ENCODE measurements at regions not wholly inside any gene's neighbourhood (a gene's known extent, or its start where the extent isn't known, plus 50 kb on each side); places are given as distances from the start of the nearest gene placed in this dataset.

DNA sequence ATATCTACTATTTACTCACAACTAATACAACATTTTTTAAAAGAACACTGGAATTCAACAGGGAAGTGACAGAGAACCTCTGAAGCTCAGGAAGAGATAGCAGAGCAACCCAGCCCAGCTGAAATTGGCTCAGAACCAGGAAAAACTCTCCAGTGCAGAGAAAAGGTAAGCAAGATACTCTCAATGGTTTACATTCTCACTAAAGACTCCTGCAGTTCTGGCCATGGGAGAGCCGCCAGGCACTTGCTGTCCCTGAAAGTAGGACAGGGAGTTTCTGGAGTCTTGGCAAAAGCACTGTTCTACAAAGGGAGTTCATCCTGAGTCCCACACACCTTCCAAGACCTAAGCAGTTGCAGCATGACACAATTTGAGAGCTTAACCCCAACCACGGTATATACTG lies 330.8 kb downstream of the TRIM36 start:
- WGBS, 2 experiments (ENCODE audit: low coverage in 1 of 2, low lambda C conversion rate in 2 of 2, missing lambda C conversion rate in 2 of 2), result 24 to 25% methylated on average over 2 of the region's 2 CpGs
- Histone ChIP-seq H2AFZ (no peak overlapping the region), H3K4me3 (no peak overlapping the region), H4K20me1 (ENCODE audit: insufficient read depth) (no peaks in the 10 kb centered on the region), H3K4me1 (ENCODE audit: insufficient read depth) (no peaks in the 10 kb centered on the region), H3K27me3 (replicated peaks; ENCODE audit: insufficient read depth) (no peaks in the 10 kb centered on the region), H3K4me2 (ENCODE audit: unreplicated experiment) (no peak overlapping the region), H3K9me3 (ENCODE audit: low read depth) (no peaks in the 10 kb centered on the region), H3K79me2 (ENCODE audit: insufficient read depth) (no peaks in the 10 kb centered on the region), H3K36me3 (ENCODE audit: low read depth) (no peaks in the 10 kb centered on the region), H3K27ac (no peak overlapping the region), H3K9me2 (ENCODE audit: insufficient read depth) (no peaks in the 10 kb centered on the region), H3K9ac (no peak overlapping the region), H3F3A (ENCODE audit: insufficient read depth) (no peaks in the 10 kb centered on the region)
- in situ Hi-C loops (cut with MboI), result no loop called here
- TF ChIP-seq EZH2 (IDR thresholded peaks at IDR 0.05; ENCODE audit: insufficient read depth, poor library complexity, severe bottlenecking) (no peak), EZH2phosphoT487 (IDR thresholded peaks at IDR 0.05; ENCODE audit: insufficient read depth, low read depth) (no peak)
- DNase-seq, result no peak

DNA sequence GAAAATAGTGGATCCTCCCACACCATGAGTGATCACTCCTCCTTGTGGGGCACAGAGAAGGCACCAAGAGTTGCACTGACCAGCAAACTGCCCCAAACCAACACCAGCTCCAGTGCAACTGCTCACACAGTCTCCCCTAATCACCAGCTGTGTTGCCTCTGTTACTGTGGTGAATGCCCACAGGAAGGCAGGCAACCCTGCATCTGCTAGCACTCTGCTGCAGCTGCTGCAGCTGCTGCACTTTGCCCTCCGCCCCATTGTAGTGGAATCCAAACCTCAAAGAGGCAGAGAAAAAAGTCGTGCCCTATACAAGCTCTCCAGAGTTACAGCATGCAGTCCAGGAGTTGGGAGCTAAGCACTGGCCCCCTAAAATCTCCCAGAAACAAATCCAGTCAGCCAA lies 339.6 kb downstream of the TRIM36 start:
- Histone ChIP-seq H3K4me1 (ENCODE audit: insufficient read depth) (no peaks in the 10 kb centered on the region), H2AFZ (no peak overlapping the region), H3K9me2 (ENCODE audit: insufficient read depth) (no peaks in the 10 kb centered on the region), H3K27ac (no peak overlapping the region), H3K79me2 (ENCODE audit: insufficient read depth) (no peaks in the 10 kb centered on the region), H3K9ac (no peak overlapping the region), H3F3A (ENCODE audit: insufficient read depth) (no peaks in the 10 kb centered on the region), H3K4me2 (ENCODE audit: unreplicated experiment) (no peak overlapping the region), H4K20me1 (ENCODE audit: insufficient read depth) (no peaks in the 10 kb centered on the region), H3K9me3 (ENCODE audit: low read depth) (no peaks in the 10 kb centered on the region), H3K27me3 (replicated peaks; ENCODE audit: insufficient read depth) (no peaks in the 10 kb centered on the region), H3K36me3 (ENCODE audit: low read depth) (no peaks in the 10 kb centered on the region), H3K4me3 (no peak overlapping the region)
- no peak for DNase-seq
- in situ Hi-C loops (cut with MboI), result no loop called here
- WGBS, 2 experiments (ENCODE audit: low coverage in 1 of 2, low lambda C conversion rate in 2 of 2, missing lambda C conversion rate in 2 of 2), result 10 to 15% methylated on average over 2 of the region's 2 CpGs
- TF ChIP-seq EZH2phosphoT487 (IDR thresholded peaks at IDR 0.05; ENCODE audit: insufficient read depth, low read depth) (no peak), EZH2 (IDR thresholded peaks at IDR 0.05; ENCODE audit: insufficient read depth, poor library complexity, severe bottlenecking) (no peak)

DNA sequence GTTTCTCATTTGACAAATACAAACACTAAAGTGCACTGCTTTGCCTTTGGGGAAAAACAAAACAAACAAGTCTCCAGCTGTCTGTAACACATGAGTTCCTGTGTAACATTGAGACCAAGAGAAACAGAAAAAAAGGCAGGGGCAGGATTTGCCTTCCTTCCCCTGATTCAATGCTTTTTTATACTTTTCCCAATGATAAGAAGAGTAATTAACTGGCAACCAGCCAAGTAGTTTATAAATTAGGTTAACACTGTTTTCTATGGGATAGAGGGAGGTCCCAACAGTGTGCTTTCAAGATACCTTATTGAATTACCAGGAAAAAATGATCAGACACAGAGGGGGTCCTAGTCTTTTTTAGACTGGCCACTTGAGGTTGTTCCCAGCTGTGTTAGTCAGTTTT lies 346.8 kb downstream of the TRIM36 start:
- in situ Hi-C loops (cut with MboI), result no loop called here
- Histone ChIP-seq H3K9me2 (ENCODE audit: insufficient read depth) (no peaks in the 10 kb centered on the region), H3K4me1 (ENCODE audit: insufficient read depth) (no peaks in the 10 kb centered on the region)

DNA sequence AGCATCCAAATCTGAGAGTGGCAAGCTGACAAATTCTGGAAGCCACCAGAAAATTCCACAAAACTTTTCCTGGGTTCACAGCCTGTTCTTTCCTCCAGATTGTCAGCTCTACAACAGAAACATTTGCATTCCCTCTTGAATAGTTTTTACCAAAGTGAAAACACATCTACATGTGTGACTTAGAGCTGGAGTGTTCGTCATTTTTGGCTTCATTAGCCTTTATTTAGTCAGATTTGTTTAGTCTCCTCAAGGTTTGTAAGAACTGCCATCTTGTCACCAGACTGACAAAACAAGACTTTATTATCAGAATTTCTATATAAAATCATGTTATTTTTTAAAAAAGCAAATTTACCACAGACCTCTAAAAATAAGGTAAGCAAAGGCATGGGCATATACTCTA lies 347.3 kb downstream of the TRIM36 start:
- no peak for TF ChIP-seq EZH2 (IDR thresholded peaks at IDR 0.05; ENCODE audit: insufficient read depth, poor library complexity, severe bottlenecking)
- TF ChIP-seq EZH2phosphoT487 (IDR thresholded peaks at IDR 0.05; ENCODE audit: insufficient read depth, low read depth), result no peak
- Histone ChIP-seq H3K9me2 (ENCODE audit: insufficient read depth) (no peaks in the 10 kb centered on the region), H4K20me1 (ENCODE audit: insufficient read depth) (no peaks in the 10 kb centered on the region), H3K9ac (no peak overlapping the region), H3K27ac (no peak overlapping the region), H3K36me3 (ENCODE audit: low read depth) (no peaks in the 10 kb centered on the region), H3K4me2 (ENCODE audit: unreplicated experiment) (no peak overlapping the region), H3K9me3 (ENCODE audit: low read depth) (peaks cover 3% of the 10 kb centered on the region), H3K27me3 (replicated peaks; ENCODE audit: insufficient read depth) (no peaks in the 10 kb centered on the region), H2AFZ (no peak overlapping the region), H3K4me3 (no peak overlapping the region), H3K4me1 (ENCODE audit: insufficient read depth) (no peaks in the 10 kb centered on the region), H3K79me2 (ENCODE audit: insufficient read depth) (no peaks in the 10 kb centered on the region), H3F3A (ENCODE audit: insufficient read depth) (no peaks in the 10 kb centered on the region)
- DNase-seq, result no peak
- 0% methylated on average over 1 of the region's 1 CpG for WGBS, 2 experiments (ENCODE audit: low coverage in 1 of 2, low lambda C conversion rate in 2 of 2, missing lambda C conversion rate in 2 of 2)
- in situ Hi-C loops (cut with MboI), result no loop called here

More for the DNA sequence above, 346.8 kb downstream of the TRIM36 start:
- Histone ChIP-seq H3K9me3 (ENCODE audit: low read depth) (peaks cover 3% of the 10 kb centered on the region), H3K27ac (no peak overlapping the region), H3K9ac (no peak overlapping the region), H3K4me2 (ENCODE audit: unreplicated experiment) (no peak overlapping the region), H3K79me2 (ENCODE audit: insufficient read depth) (no peaks in the 10 kb centered on the region), H4K20me1 (ENCODE audit: insufficient read depth) (no peaks in the 10 kb centered on the region), H3F3A (ENCODE audit: insufficient read depth) (no peaks in the 10 kb centered on the region), H3K4me3 (no peak overlapping the region), H3K36me3 (ENCODE audit: low read depth) (no peaks in the 10 kb centered on the region), H2AFZ (no peak overlapping the region), H3K27me3 (replicated peaks; ENCODE audit: insufficient read depth) (no peaks in the 10 kb centered on the region)
- TF ChIP-seq EZH2 (IDR thresholded peaks at IDR 0.05; ENCODE audit: insufficient read depth, poor library complexity, severe bottlenecking) (no peak), EZH2phosphoT487 (IDR thresholded peaks at IDR 0.05; ENCODE audit: insufficient read depth, low read depth) (no peak)
- peak; percentile 1 for DNase-seq

DNA sequence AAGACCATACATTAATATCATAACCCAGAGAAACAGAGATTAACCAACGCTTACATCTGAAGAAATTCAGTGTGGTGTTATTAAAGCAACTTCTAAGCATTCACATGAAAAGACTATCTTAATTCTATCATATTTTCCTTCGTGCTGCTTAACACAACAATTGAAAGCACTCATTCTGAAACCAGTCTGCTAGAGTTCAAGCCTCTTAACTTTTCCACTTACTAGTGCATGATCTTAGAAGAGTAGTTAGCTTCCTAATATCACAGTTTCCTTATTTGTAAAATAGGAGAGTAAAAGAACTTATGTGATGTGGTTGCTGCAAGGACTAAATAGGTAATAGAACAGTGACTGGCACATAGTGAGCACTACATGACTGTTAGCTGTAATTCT lies 379.3 kb downstream of the TRIM36 start:
- H3K4me3 ChIP-seq, result no peak overlapping the region
- no peak for DNase-seq
- no peak overlapping the region for H2AFZ ChIP-seq
- no peaks in the 10 kb centered on the region for H3K9me2 ChIP-seq (ENCODE audit: insufficient read depth)
- H3K27ac ChIP-seq, result no peak overlapping the region
- H3K79me2 ChIP-seq (ENCODE audit: insufficient read depth), result no peaks in the 10 kb centered on the region
- H3F3A ChIP-seq (ENCODE audit: insufficient read depth), result no peaks in the 10 kb centered on the region
- H3K9me3 ChIP-seq (ENCODE audit: low read depth), result no peaks in the 10 kb centered on the region
- H3K9ac ChIP-seq, result no peak overlapping the region
- no peaks in the 10 kb centered on the region for H3K36me3 ChIP-seq (ENCODE audit: low read depth)
- in situ Hi-C loops (cut with MboI), result no loop called here
- H3K4me2 ChIP-seq (ENCODE audit: unreplicated experiment), result no peak overlapping the region
- H3K4me1 ChIP-seq (ENCODE audit: insufficient read depth), result no peaks in the 10 kb centered on the region
- no peaks in the 10 kb centered on the region for H4K20me1 ChIP-seq (ENCODE audit: insufficient read depth)
- no peak for TF ChIP-seq EZH2phosphoT487 (IDR thresholded peaks at IDR 0.05; ENCODE audit: insufficient read depth, low read depth)
- TF ChIP-seq EZH2 (IDR thresholded peaks at IDR 0.05; ENCODE audit: insufficient read depth, poor library complexity, severe bottlenecking), result no peak
- no peaks in the 10 kb centered on the region for H3K27me3 ChIP-seq (replicated peaks; ENCODE audit: insufficient read depth)
- 6 to 7% methylated on average over 2 of the region's 2 CpGs for WGBS, 2 experiments (ENCODE audit: low coverage in 1 of 2, low lambda C conversion rate in 2 of 2, missing lambda C conversion rate in 2 of 2)

All from GM23248 (cell line).